Hepatocyte (in vitro differentiated cells): ENCODE measurements at regions not wholly inside any gene's neighbourhood (a gene's known extent, or its start where the extent isn't known, plus 50 kb on each side); places are given as distances from the start of the nearest gene placed in this dataset.

Source experiments
- CTCF ChIP-seq: fragments of 200-600 bp; sonication (generic); IDR thresholded peaks from 2 replicates; pipeline ENCODE4 v1.5.1; 2016; ENCODE audit warnings: antibody characterized with exemption, mild to moderate bottlenecking; ENCODE audit not compliant: poor library complexity
- EZH2 ChIP-seq: fragments of 200-600 bp; sonication (generic); IDR thresholded peaks from 2 replicates; pipeline ENCODE4 v1.6.1; 2016; ENCODE audit warnings: antibody characterized with exemption, mild to moderate bottlenecking, borderline replicate concordance
- EZH2phosphoT487 ChIP-seq: fragments of 200-600 bp; sonication (generic); IDR thresholded peaks from one replicate; pipeline ENCODE4 v1.6.1; 2018; ENCODE audit warnings: antibody characterized with exemption, mild to moderate bottlenecking, low read depth, moderate library complexity; ENCODE audit not compliant: unreplicated experiment, severe bottlenecking

GRCh38 chr2:136407117-136407951, 289.4 kb upstream of the CXCR4 start:
- no peak for TF ChIP-seq CTCF
- no peak for TF ChIP-seq EZH2
- TF ChIP-seq EZH2phosphoT487, result no peak
